ENCODE measurements at regions not wholly inside any gene's neighbourhood (a gene's known extent, or its start where the extent isn't known, plus 50 kb on each side); places are given as distances from the start of the nearest gene placed in this dataset.
"Not testable (repeated sequence)": the region's sequence is repeated elsewhere in the genome, so short reads cannot be mapped to it uniquely, and the experiment has no call there.

DNA sequence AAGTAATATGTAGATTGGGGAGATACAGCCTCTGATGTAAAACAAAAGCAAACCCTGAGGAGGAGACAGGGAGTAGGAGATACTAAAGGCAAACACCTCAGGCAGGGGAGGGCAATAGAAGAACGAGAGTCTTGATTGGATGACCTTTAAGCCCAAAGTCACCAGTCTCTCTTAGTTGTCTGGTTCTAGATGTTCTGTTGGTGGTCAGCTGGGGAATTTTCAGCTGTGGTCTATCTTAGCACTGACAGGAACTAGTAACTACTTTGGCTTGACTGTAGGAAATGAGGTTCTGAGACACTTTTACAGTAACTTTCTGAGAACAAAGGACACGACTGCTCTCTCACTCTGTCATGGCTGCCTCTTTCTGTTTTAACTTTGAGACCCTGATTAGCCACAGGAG is 290.7 kb upstream of the MIR17HG start:
- Histone ChIP-seq H3K27ac (replicated peaks) (no peak overlapping the region), H3K9me3 (replicated peaks) (peaks cover 16% of the 10 kb centered on the region), H3K4me3 (no peak overlapping the region), H3K36me3 (no peaks in the 10 kb centered on the region), H3K4me1 (no peaks in the 10 kb centered on the region), H3K27me3 (ENCODE audit: low read depth) (no peaks in the 10 kb centered on the region)
- DNase-seq: no peak
- TF ChIP-seq, protein P1, sequence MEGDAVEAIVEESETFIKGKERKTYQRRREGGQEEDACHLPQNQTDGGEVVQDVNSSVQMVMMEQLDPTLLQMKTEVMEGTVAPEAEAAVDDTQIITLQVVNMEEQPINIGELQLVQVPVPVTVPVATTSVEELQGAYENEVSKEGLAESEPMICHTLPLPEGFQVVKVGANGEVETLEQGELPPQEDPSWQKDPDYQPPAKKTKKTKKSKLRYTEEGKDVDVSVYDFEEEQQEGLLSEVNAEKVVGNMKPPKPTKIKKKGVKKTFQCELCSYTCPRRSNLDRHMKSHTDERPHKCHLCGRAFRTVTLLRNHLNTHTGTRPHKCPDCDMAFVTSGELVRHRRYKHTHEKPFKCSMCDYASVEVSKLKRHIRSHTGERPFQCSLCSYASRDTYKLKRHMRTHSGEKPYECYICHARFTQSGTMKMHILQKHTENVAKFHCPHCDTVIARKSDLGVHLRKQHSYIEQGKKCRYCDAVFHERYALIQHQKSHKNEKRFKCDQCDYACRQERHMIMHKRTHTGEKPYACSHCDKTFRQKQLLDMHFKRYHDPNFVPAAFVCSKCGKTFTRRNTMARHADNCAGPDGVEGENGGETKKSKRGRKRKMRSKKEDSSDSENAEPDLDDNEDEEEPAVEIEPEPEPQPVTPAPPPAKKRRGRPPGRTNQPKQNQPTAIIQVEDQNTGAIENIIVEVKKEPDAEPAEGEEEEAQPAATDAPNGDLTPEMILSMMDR (IDR thresholded peaks at IDR 0.05; ENCODE audit: borderline replicate concordance): no peak
- intact Hi-C loops (cut with micrococcal nuclease): no loop called here

DNA sequence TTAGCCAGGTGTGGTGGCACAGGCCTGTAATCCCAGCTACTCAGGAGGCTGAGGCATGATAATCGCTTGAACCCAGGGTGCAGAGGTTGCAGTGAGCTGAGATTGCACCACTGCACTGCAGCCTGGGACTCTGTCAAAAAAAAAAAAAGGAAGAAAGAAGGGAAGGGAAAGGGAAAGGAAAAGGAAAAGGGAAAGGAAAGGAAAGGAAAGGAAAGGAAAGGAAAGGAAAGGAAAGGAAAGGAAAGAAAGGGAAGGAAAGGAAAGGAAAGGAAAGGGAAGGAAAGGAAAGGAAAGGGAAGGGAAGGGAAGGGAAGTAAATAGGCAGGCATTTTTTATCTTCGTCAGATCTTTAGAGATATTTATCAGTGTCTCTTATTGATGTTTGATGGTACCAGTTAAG is 290.0 kb upstream of the MIR17HG start:
- H3K27me3 ChIP-seq (ENCODE audit: low read depth); intact Hi-C loops (cut with micrococcal nuclease); DNase-seq; H3K4me3 ChIP-seq; H3K4me1 ChIP-seq; H3K36me3 ChIP-seq; H3K27ac ChIP-seq (replicated peaks): not testable (repeated sequence)
- H3K9me3 ChIP-seq (replicated peaks): peaks cover 16% of the 10 kb centered on the region

- DNase-seq: no peak
- intact Hi-C loops (cut with micrococcal nuclease): no loop called here
- H3K27me3 ChIP-seq (ENCODE audit: low read depth): no peaks in the 10 kb centered on the region
- H3K27ac ChIP-seq (replicated peaks): no peak overlapping the region
- H3K36me3 ChIP-seq: no peaks in the 10 kb centered on the region
- no peak overlapping the region for H3K4me3 ChIP-seq
- H3K4me1 ChIP-seq: no peaks in the 10 kb centered on the region
- H3K9me3 ChIP-seq (replicated peaks): peaks cover 16% of the 10 kb centered on the region
- TF ChIP-seq, protein P1 (IDR thresholded peaks at IDR 0.05; ENCODE audit: borderline replicate concordance): no peak
These were observed 289.4 kb upstream of the MIR17HG start for GRCh38 chr13:91058066-91058465.

DNA sequence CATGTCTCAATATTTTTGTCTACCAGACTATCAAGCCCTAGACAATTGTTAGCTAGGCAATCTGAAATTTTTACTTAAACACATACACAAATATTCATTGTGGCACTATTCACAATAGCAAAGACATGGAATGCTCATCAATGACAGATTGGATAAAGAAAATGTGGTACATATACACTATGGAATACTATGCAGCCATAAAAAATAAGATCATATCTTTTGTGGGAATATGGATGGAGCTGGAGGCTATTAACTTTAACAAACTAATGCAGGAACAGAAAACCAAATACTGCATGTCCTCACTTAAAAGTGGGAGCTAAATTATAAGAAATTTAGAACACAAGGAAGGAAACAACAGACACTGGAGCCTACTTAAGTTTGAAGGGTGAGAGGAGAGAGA is 288.6 kb upstream of the MIR17HG start:
- H3K36me3 ChIP-seq: no peaks in the 10 kb centered on the region
- no peaks in the 10 kb centered on the region for H3K27me3 ChIP-seq (ENCODE audit: low read depth)
- intact Hi-C loops (cut with micrococcal nuclease): no loop called here
- H3K4me1 ChIP-seq: no peaks in the 10 kb centered on the region
- H3K4me3 ChIP-seq: no peak overlapping the region
- no peak for DNase-seq
- H3K9me3 ChIP-seq (replicated peaks): peaks cover 16% of the 10 kb centered on the region
- H3K27ac ChIP-seq (replicated peaks): no peak overlapping the region
- TF ChIP-seq, protein P1 (IDR thresholded peaks at IDR 0.05; ENCODE audit: borderline replicate concordance): no peak

- TF ChIP-seq, protein P1 (IDR thresholded peaks at IDR 0.05; ENCODE audit: borderline replicate concordance): no peak
- H3K27me3 ChIP-seq (ENCODE audit: low read depth): no peaks in the 10 kb centered on the region
- DNase-seq: no peak
- no peaks in the 10 kb centered on the region for H3K9me3 ChIP-seq (replicated peaks)
- H3K4me3 ChIP-seq: no peak overlapping the region
- no peaks in the 10 kb centered on the region for H3K4me1 ChIP-seq
- no peaks in the 10 kb centered on the region for H3K36me3 ChIP-seq
- intact Hi-C loops (cut with micrococcal nuclease): no loop called here
- H3K27ac ChIP-seq (replicated peaks): no peak overlapping the region
These were observed 280.7 kb upstream of the MIR17HG start for GRCh38 chr13:91066745-91067144.

DNA sequence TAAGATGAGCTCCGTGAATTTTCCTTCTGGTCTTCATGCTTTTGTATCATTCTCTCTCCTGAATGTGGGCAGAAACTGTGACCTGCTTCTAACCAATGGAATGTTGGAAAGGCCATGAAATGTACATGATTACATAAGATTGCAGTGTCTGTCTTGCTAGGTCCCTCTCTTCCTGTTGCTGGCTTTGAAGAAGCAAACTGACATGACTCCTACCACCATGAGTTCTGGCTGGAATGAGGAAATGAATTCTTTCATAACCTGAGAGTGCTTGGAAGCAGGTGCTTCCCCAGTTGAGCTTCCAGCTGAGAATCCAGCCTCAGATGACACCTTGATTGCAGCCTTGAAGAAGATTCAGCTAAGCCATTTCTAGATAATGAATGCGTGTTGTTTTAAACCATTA is 275.0 kb upstream of the MIR17HG start:
- no peak for DNase-seq
- no peaks in the 10 kb centered on the region for H3K9me3 ChIP-seq (replicated peaks)
- no peaks in the 10 kb centered on the region for H3K36me3 ChIP-seq
- TF ChIP-seq, protein P1 (IDR thresholded peaks at IDR 0.05; ENCODE audit: borderline replicate concordance): no peak
- H3K27me3 ChIP-seq (ENCODE audit: low read depth): no peaks in the 10 kb centered on the region
- no peaks in the 10 kb centered on the region for H3K4me1 ChIP-seq
- no peak overlapping the region for H3K4me3 ChIP-seq
- H3K27ac ChIP-seq (replicated peaks): no peak overlapping the region
- intact Hi-C loops (cut with micrococcal nuclease): no loop called here

All from left ventricle myocardium inferior (tissue), 1 donor.